CD4-positive, alpha-beta T cell treated with Interleukin-6 for 4 hours (primary cell): ENCODE measurements at regions not wholly inside any gene's neighbourhood (a gene's known extent, or its start where the extent isn't known, plus 50 kb on each side); places are given as distances from the start of the nearest gene placed in this dataset.

Experiments
- DNase-seq: peaks from one replicate; pipeline ENCODE4 v3.0.0-alpha.2; 2020; ENCODE audit warnings: mixed read lengths

- no peak for DNase-seq
These were observed 82.8 kb downstream of the INHBB start for GRCh38 chr2:120428748-120429147.

- no peak for DNase-seq
These were observed 83.9 kb downstream of the INHBB start for GRCh38 chr2:120429586-120430500.

GRCh38 chr2:120430501-120430830 is 84.5 kb downstream of the INHBB start:
- DNase-seq = no peak

- no peak for DNase-seq
These were observed 85.0 kb downstream of the INHBB start for GRCh38 chr2:120430957-120431356.

- no peak for DNase-seq
These were observed 85.7 kb downstream of the INHBB start for GRCh38 chr2:120431386-120432292.

GRCh38 chr2:120432293-120432975 is 86.5 kb downstream of the INHBB start:
- DNase-seq = no peak

- no peak for DNase-seq
These were observed 87.3 kb downstream of the INHBB start for GRCh38 chr2:120432976-120433815.

- no peak for DNase-seq
These were observed 87.9 kb downstream of the INHBB start for GRCh38 chr2:120433816-120434290.

GRCh38 chr2:120434492-120435308 is 88.8 kb downstream of the INHBB start:
- no peak for DNase-seq

- DNase-seq = no peak
These were observed 89.9 kb downstream of the INHBB start for GRCh38 chr2:120435671-120436459.

- DNase-seq = no peak
These were observed 90.5 kb downstream of the INHBB start for GRCh38 chr2:120436460-120436739.

GRCh38 chr2:120436885-120437603 is 91.1 kb downstream of the INHBB start:
- peak; percentile 7 for DNase-seq

GRCh38 chr2:120437604-120438000 is 91.7 kb downstream of the INHBB start:
- no peak for DNase-seq

GRCh38 chr2:120438301-120439066 is 92.5 kb downstream of the INHBB start:
- DNase-seq = no peak

- no peak for DNase-seq
These were observed 93.1 kb downstream of the INHBB start for GRCh38 chr2:120439067-120439368.

- DNase-seq = no peak
These were observed 93.9 kb downstream of the INHBB start for GRCh38 chr2:120439637-120440384.

GRCh38 chr2:120440521-120441350 is 94.8 kb downstream of the INHBB start:
- no peak for DNase-seq

GRCh38 chr2:120441351-120441700 is 95.4 kb downstream of the INHBB start:
- DNase-seq = no peak
